Stimulated activated CD4-positive, alpha-beta T cell treated with anti-CD3 and anti-CD28 coated beads, TNF-alpha, amount 100 ng/mL, for 4 hours (primary cell): ENCODE measurements at regions not wholly inside any gene's neighbourhood (a gene's known extent, or its start where the extent isn't known, plus 50 kb on each side); places are given as distances from the start of the nearest gene placed in this dataset.
"Not testable (repeated sequence)": the region's sequence is repeated elsewhere in the genome, so short reads cannot be mapped to it uniquely, and the experiment has no call there.

Experiments used
- DNase-seq, 3 experiments: peaks; one replicate each; pipeline ENCODE4 v3.0.0-alpha.2; 2020; ENCODE audit warnings: low read depth in 3 of 3

- DNase-seq, result no peak
Observed at GRCh38 chr12:68425998-68426397, 93.8 kb upstream of the MDM1 start.

- DNase-seq, result no peak
Observed at GRCh38 chr12:68428211-68428610, 96.0 kb upstream of the MDM1 start.

GRCh38 chr12:68428724-68429501, 96.8 kb upstream of the MDM1 start:
- DNase-seq, result no peak

GRCh38 chr12:68429696-68430095, 97.5 kb upstream of the MDM1 start:
- no peak for DNase-seq

GRCh38 chr12:68431786-68432185, 99.6 kb upstream of the MDM1 start:
- no peak for DNase-seq

GRCh38 chr12:68432622-68433021, 100.5 kb upstream of the MDM1 start:
- no peak for DNase-seq

GRCh38 chr12:68434391-68435298, 102.5 kb upstream of the MDM1 start:
- no peak for DNase-seq

GRCh38 chr12:68435299-68435637, 103.1 kb upstream of the MDM1 start:
- DNase-seq, result no peak

- no peak for DNase-seq
Observed at GRCh38 chr12:68435816-68436215, 103.7 kb upstream of the MDM1 start.

GRCh38 chr12:68438601-68439000, 106.4 kb upstream of the MDM1 start:
- DNase-seq, result no peak

- no peak for DNase-seq
Observed at GRCh38 chr12:68439368-68440045, 107.3 kb upstream of the MDM1 start.

GRCh38 chr12:68440068-68440581, 108.0 kb upstream of the MDM1 start:
- DNase-seq, result no peak

GRCh38 chr12:68441167-68441566, 109.0 kb upstream of the MDM1 start:
- no peak for DNase-seq

GRCh38 chr12:68442353-68442972, 110.3 kb upstream of the MDM1 start:
- DNase-seq, result not testable (repeated sequence)

- not testable (repeated sequence) for DNase-seq
Observed at GRCh38 chr12:68443695-68444094, 111.5 kb upstream of the MDM1 start.

GRCh38 chr12:68445824-68446223, 113.7 kb upstream of the MDM1 start:
- DNase-seq, result no peak

- DNase-seq, result no peak
Observed at GRCh38 chr12:68446384-68446783, 114.2 kb upstream of the MDM1 start.

GRCh38 chr12:68446901-68447796, 115.0 kb upstream of the MDM1 start:
- DNase-seq, result no peak

GRCh38 chr12:68447797-68448260, 115.7 kb upstream of the MDM1 start:
- DNase-seq, result no peak

GRCh38 chr12:68449196-68449595, 117.0 kb upstream of the MDM1 start:
- no peak for DNase-seq

GRCh38 chr12:68450947-68451260, 118.7 kb upstream of the MDM1 start:
- DNase-seq, result no peak
